GM10248 (cell line): ENCODE measurements at regions not wholly inside any gene's neighbourhood (a gene's known extent, or its start where the extent isn't known, plus 50 kb on each side); places are given as distances from the start of the nearest gene placed in this dataset.

Experiments
- CTCF ChIA-PET: fragments of 300-600 bp; sonication (Branson Sonifier 250); formaldehyde crosslinking; extraction: SDS; loops from one replicate; lab custom pipeline; 2021; ENCODE audit warnings: antibody characterized with exemption; lab: Yijun Ruan, JAX
- POLR2A ChIA-PET: fragments of 350-650 bp; sonication (Branson Sonifier 250); formaldehyde crosslinking; extraction: SDS; loops from one replicate; lab custom pipeline; 2020; ENCODE audit warnings: antibody characterized with exemption; lab: Yijun Ruan, JAX
- DNase-seq: peaks from one replicate; pipeline ENCODE4 v3.0.0; 2012; ENCODE audit errors: extremely low spot score
- TF ChIP-seq, protein P1 (sequence below): IDR thresholded peaks from 2 replicates; pipeline ENCODE4 v1.5.1; 2012; ENCODE audit warnings: mild to moderate bottlenecking, low read depth; ENCODE audit errors: extremely low read depth, missing control alignments, control extremely low read depth

DNA sequence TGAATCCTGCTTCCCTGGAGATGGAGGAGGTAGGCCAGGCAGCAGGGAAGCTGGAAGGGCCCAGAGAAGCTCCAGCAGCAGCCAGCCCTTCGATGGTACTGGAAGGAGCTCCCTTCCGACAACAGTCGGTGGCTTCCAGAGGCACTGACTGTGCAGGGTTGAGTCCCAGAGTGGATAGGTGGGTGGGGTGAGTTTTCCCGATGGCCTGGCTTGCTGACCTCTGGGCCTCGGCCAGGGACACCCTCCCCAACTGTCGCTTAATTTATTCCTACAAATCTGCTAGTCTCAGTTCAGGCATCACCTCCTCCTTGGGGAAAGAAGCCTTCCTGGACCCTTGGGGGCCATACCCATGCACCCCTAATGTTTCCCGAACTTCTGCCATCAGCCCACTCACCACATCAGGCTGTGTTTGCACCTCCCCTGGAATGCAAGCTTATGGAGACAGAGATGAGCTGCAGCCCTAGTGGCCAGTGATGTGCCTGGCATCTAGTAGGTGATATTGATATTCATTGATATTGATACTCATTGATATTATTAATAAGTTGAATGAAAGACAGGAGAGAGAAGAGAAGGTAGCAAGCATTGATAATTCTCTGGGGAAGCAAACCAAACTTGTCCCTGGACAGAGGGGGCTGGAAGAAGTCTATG lies 104.6 kb upstream of the BOD1 start:
- POLR2A ChIA-PET: no interaction called here
- TF ChIP-seq, protein P1, sequence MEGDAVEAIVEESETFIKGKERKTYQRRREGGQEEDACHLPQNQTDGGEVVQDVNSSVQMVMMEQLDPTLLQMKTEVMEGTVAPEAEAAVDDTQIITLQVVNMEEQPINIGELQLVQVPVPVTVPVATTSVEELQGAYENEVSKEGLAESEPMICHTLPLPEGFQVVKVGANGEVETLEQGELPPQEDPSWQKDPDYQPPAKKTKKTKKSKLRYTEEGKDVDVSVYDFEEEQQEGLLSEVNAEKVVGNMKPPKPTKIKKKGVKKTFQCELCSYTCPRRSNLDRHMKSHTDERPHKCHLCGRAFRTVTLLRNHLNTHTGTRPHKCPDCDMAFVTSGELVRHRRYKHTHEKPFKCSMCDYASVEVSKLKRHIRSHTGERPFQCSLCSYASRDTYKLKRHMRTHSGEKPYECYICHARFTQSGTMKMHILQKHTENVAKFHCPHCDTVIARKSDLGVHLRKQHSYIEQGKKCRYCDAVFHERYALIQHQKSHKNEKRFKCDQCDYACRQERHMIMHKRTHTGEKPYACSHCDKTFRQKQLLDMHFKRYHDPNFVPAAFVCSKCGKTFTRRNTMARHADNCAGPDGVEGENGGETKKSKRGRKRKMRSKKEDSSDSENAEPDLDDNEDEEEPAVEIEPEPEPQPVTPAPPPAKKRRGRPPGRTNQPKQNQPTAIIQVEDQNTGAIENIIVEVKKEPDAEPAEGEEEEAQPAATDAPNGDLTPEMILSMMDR: no peak
- CTCF ChIA-PET: interaction anchor here (2.9 to 6.6 kb wide), 2 partner anchors 11 kb away, joined by 10 to 30 read pairs; no protein-coding TSS in a partner anchor
- DNase-seq: no peak

DNA sequence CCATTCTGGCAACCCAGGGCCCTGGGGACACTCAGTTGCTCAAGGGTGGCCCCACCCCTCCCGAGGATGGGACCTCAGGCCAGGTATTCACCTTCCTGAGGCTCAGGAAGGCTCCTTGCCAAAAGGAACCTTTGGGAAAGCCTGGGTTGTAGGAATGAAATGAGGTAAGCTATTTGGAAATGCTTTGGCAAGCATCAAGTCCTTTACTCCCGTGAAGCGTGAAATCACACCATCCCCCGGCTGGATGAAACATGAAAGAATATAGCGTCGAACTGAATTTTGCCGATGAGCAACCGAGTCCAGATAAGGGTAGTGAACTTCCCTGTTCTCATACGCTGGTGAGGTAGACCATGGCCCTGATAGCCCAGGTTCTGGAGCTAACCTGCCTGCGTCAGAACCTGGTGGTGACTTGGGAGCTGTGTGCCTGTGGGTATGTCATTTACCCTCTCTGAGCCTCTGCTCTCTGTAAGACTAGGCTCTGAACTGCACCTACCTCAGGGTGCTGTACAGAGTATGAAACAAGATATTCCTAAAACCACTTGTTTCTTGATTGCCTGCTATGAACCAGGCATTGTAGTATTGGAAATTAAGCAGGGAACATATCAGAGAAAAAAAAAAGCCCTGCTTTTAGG lies 105.3 kb upstream of the BOD1 start:
- TF ChIP-seq, protein P1: no peak
- ChIA-PET CTCF (interaction anchor here (6.6 kb wide), 1 partner anchor 10 kb away, joined by 30 read pairs; no protein-coding TSS in a partner anchor), POLR2A (no interaction called here)
- no peak for DNase-seq

DNA sequence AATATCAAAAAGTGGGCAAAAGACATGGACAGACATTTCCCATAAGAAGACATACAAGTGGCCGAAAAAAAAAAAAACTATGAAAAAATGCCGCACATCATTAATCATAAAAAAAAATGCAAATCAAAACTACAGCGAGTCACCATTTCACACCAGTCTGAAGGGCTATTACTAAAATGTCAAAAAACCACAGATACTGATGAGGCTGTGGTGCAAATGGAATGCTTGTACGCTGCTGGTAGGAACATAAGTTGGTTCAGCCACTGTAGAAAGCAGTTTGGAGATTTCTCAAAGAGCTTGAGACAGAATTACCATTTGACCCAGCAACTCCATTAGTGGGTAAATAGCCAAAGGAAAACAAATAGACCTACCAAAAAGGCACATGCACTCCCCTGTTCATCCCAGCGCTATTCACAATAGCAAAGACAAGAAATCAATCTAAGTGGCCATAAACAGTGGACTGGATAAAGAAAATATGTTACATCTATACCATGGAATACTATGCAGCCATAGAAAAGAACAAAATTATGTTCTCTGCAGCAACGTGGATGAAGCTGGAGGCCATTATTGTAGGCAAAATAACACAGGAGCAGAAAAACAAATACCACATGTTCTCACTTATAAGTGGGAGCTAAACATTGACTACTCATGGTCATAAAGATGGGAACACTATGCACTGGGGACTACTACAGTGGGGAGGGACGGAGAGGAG lies 110.6 kb upstream of the BOD1 start:
- ChIA-PET CTCF (interaction anchor here (1.3 to 1.5 kb wide), 2 partner anchors 13 to 198 kb away, joined by 3 to 5 read pairs; no protein-coding TSS in a partner anchor), POLR2A (no interaction called here)
- TF ChIP-seq, protein P1: no peak
- DNase-seq: no peak

DNA sequence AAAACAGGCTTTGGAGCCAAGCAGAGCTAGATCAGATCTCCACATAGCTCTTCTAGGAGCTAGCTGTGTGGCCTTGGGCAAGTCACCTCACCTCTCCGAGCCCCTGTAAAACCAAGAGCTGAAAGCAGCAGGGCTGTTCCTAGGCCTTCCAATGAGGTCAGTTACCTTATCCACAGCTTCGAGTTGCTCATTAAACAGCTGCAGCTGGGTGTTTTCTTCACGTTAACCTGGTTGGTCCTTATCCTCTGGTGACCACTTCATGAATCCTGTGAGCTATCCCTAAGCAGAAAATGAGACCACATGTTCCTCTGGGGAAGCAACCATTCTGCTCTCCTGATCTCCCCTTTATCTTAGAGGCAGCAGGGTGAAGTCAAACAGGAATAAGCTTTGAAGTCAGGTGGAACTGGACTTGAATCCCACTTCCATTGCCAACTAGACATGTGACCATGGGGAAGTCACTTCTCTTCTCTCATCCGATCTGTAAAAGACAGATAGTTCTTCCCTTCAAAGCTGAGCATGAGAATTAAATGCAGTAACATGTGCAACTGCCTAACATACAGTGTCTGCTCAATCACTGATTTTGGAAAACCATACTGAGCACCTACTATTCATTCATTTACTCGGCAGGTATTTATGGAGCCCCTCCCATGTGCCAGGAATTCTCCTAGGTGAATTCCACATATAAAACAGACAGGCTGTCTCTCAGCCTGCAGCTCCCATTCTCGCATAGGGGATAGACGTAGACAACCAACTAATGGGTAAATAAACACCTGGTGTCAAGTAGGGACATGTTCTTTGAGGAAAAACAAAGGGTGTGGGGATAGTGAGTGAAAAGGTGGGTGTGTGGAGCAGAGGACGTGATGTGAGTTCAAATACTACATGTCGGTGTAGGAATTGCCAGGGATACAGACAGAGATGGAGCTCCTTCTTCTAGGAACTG lies 111.7 kb upstream of the BOD1 start:
- ChIA-PET POLR2A (no interaction called here), CTCF (interaction anchor here (1.0 to 1.5 kb wide), 4 partner anchors 12 to 197 kb away, joined by 3 to 5 read pairs (median 3); no protein-coding TSS in a partner anchor)
- DNase-seq: no peak
- TF ChIP-seq, protein P1: no peak

DNA sequence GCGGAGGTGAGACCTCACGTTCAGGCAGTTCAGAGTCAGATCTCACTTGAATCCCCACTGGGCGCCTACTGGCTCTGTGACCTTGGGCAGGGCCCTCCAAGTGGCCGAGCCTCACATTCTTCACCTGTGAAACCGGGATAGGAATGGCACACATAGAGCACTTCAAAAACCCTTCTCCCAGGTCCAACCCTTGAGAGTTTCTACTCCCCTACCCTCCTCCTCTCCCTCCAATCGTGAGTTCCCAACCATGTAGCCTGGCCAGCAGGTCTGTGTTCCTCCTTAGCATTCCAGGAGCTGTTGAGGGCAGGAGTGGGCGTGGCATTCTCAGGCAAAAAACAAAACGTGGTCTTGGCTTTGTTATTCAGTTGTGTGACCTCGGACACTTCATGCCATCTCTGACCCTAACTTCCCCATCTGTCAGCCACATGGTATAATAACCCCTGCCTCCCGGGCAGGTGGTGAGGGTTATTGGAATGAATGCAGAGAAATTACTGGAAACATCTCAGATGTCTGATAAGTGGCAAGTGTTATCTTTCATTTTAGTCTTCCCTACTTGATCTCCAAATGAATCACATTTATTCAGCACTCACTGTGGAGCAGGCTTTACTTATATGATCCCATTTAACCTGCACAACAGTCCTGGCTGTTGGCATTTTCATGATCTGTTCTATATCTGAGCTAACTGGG lies 112.8 kb upstream of the BOD1 start:
- TF ChIP-seq, protein P1: no peak
- no peak for DNase-seq
- POLR2A ChIA-PET: no interaction called here
- CTCF ChIA-PET: interaction anchor here (1.2 kb wide), 1 partner anchor 15 kb away, joined by 3 read pairs; no protein-coding TSS in a partner anchor
